HepG2 (cell line): ENCODE measurements at regions not wholly inside any gene's neighbourhood (a gene's known extent, or its start where the extent isn't known, plus 50 kb on each side); places are given as distances from the start of the nearest gene placed in this dataset.

Experiments used
- small RNA-seq, 3 experiments: library from RNA; depleted of rRNA; stranded (forward); fragments of <200 nt; gene quantifications; one replicate each; pipeline ENCODE3, GENCODE V24; 2012; ENCODE audit warnings: low read depth in 2 of 3, low replicate concordance in 1 of 3; ENCODE audit not compliant: insufficient read length in 3 of 3, insufficient read depth in 2 of 3

Small RNAs in the stretch of these regions (small RNA-seq; reads per million reads assigned to genes)
- gene AC013262.1 = 0 to 0.97 (median 0) reads per million in 3 experiments
- gene AC138623.1 = 0 reads per million in 3 experiments
- 0 reads per million in 3 experiments for gene RF00019
- gene RN7SL201P = 0 reads per million in 3 experiments
- gene RNA5SP99 = 0 reads per million in 3 experiments
- 0 reads per million in 3 experiments for gene RNU6-1312P
- 0 reads per million in 3 experiments for gene RNU6-685P
- gene RPL37P10 = 0 reads per million in 3 experiments
